ENCODE measurements at regions not wholly inside any gene's neighbourhood (a gene's known extent, or its start where the extent isn't known, plus 50 kb on each side); places are given as distances from the start of the nearest gene placed in this dataset.

GRCh38 chr6:40754461-40755045 lies 167.4 kb upstream of the LRFN2 start:
- no peak for DNase-seq (ENCODE audit: low read depth)
- no peak overlapping the region for H3K4me3 ChIP-seq (ENCODE audit: low read depth, low read length)
- TF ChIP-seq, protein P1, sequence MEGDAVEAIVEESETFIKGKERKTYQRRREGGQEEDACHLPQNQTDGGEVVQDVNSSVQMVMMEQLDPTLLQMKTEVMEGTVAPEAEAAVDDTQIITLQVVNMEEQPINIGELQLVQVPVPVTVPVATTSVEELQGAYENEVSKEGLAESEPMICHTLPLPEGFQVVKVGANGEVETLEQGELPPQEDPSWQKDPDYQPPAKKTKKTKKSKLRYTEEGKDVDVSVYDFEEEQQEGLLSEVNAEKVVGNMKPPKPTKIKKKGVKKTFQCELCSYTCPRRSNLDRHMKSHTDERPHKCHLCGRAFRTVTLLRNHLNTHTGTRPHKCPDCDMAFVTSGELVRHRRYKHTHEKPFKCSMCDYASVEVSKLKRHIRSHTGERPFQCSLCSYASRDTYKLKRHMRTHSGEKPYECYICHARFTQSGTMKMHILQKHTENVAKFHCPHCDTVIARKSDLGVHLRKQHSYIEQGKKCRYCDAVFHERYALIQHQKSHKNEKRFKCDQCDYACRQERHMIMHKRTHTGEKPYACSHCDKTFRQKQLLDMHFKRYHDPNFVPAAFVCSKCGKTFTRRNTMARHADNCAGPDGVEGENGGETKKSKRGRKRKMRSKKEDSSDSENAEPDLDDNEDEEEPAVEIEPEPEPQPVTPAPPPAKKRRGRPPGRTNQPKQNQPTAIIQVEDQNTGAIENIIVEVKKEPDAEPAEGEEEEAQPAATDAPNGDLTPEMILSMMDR (conservative IDR thresholded peaks at IDR 0.05; ENCODE audit: low read depth, low read length) = no peak

DNA sequence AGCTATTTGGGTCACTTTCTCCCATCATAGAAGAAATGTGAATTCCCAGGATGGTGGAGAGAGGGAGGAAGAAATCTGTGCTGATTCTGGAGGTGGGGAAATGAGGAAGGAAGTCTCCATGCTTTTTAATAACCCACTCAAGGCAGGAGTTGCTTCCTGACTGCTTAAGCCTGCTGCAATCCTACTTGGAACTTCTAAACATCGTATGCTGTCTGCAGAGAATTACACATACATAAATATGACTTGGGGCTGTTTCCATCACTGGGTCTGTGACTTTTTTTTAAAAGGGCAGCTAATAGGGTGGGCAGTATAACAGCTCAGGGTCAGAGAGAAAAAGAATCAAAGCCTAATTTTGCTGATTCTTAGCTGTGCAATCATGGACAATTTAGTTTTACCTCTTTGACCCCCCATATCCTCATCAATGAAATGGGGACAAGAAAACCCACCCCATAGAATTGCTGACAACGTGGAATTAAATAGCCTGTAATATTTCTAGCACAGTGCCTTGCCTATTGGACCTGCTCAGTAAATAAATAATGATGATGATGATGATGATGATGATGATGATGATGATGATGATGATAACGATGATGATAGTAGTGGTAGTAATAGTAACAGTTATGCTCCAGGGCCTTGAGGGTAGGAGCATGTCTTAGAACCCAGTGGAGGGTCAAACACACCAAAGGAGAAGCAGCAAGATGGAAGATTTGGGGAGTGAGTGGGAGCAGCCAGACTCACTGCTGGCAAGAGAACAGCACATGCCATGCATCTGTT lies 166.7 kb upstream of the LRFN2 start:
- no peak overlapping the region for H3K4me3 ChIP-seq (ENCODE audit: low read depth, low read length)
- no peak for DNase-seq (ENCODE audit: low read depth)
- TF ChIP-seq, protein P1 (conservative IDR thresholded peaks at IDR 0.05; ENCODE audit: low read depth, low read length) = no peak

GRCh38 chr6:40753048-40753447 lies 165.9 kb upstream of the LRFN2 start:
- TF ChIP-seq, protein P1 (conservative IDR thresholded peaks at IDR 0.05; ENCODE audit: low read depth, low read length) = no peak
- H3K4me3 ChIP-seq (ENCODE audit: low read depth, low read length) = no peak overlapping the region
- no peak for DNase-seq (ENCODE audit: low read depth)

DNA sequence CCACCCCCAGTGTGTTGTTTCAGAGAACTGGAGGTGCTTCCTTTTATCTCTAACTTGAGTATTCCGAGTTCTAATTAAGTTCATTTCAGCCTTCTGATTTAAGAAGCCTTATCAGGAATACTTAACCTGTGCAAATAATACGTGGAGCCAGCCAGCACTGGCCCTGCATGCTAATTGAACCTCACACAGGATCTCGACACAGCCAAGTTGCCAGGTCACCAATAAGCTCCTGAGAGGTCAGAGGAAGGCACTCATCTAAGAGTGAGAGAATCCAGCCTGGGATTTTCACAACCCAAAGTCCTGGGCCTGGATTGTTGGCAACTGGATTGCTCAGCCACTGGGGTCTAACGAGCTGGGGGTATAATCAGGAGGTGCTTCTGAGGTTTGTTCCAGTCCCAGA lies 157.7 kb upstream of the LRFN2 start:
- DNase-seq (ENCODE audit: low read depth) = no peak
- TF ChIP-seq, protein P1 (conservative IDR thresholded peaks at IDR 0.05; ENCODE audit: low read depth, low read length) = no peak
- H3K4me3 ChIP-seq (ENCODE audit: low read depth, low read length) = no peak overlapping the region

- no peak for DNase-seq (ENCODE audit: low read depth)
- no peak overlapping the region for H3K4me3 ChIP-seq (ENCODE audit: low read depth, low read length)
- TF ChIP-seq, protein P1 (conservative IDR thresholded peaks at IDR 0.05; ENCODE audit: low read depth, low read length) = no peak
These were observed 156.7 kb upstream of the LRFN2 start for GRCh38 chr6:40743690-40744446.

- H3K4me3 ChIP-seq (ENCODE audit: low read depth, low read length) = no peak overlapping the region
- DNase-seq (ENCODE audit: low read depth) = no peak
- TF ChIP-seq, protein P1 (conservative IDR thresholded peaks at IDR 0.05; ENCODE audit: low read depth, low read length) = no peak
These were observed 156.1 kb upstream of the LRFN2 start for GRCh38 chr6:40743226-40743625.
